GM19397 (cell line): ENCODE measurements at regions not wholly inside any gene's neighbourhood (a gene's known extent, or its start where the extent isn't known, plus 50 kb on each side); places are given as distances from the start of the nearest gene placed in this dataset.

Experiments used
- ATAC-seq: cut with Tn5 transposase; IDR thresholded peaks from one replicate; pipeline ENCODE4 v1.9.1; 2021; ENCODE audit warnings: mild to moderate bottlenecking, moderate library complexity; ENCODE audit not compliant: unreplicated experiment

GRCh38 chr4:156656896-156657295, 314.7 kb downstream of the PDGFC start:
- no peak for ATAC-seq

DNA sequence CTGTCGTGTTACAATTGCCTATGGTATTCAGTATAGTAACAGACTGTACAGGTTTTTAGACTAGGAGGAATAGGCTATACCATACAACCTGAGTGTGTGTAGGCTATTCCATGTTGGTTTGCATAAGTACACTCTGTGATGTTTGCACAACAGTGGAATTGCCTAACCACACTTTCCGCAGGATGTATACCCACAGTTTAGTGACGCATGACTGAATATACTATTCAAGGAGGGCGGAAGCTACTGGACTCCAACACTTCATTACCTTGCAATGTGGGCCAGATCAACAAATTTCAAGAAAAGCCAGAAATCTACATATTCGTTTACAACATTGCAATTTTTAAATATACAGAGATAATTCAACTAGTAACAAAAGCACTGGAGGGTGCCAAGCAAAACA, 317.2 kb downstream of the PDGFC start:
- no peak for ATAC-seq

DNA sequence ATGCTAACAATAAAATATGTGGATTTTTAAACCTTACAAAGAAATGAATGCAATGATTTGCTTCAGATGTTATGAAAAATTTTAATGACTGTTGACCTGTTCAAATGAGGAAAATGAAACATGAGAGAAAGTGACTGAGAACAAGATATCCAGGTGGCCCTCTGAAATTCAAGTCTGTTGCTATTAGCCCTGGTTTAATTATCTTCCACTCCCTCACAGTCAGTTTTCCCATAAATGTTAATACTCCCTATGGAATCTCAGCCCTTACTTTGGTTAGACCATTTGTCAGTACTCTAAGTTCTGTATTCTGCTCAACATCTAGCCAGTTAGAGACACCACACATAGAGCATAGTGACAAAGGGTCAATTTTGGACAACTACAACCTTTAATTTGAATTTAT, 327.8 kb downstream of the PDGFC start:
- no peak for ATAC-seq

DNA sequence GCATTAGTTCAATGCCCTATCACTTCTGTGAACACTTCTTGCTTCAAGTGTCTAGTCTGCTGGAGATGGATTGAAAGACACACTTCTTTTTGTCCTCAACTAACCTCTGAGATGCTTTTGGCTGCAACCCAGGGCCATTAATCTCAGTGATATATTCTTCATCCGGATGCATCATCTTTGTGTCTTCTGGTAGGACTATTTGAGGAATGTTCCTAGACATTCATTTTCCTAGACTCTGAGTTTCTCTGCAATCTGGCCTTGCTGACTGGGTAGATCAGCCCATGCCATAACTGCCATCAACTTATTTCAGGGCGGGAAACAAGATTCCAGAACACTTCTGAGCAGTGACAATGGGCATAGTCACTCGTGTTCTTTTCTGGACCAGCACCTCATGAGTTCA, 329.4 kb downstream of the PDGFC start:
- ATAC-seq, result no peak

GRCh38 chr4:156638925-156639605, 332.5 kb downstream of the PDGFC start:
- ATAC-seq, result no peak

- ATAC-seq, result no peak
Measured at GRCh38 chr4:156638334-156638733, 333.3 kb downstream of the PDGFC start.

DNA sequence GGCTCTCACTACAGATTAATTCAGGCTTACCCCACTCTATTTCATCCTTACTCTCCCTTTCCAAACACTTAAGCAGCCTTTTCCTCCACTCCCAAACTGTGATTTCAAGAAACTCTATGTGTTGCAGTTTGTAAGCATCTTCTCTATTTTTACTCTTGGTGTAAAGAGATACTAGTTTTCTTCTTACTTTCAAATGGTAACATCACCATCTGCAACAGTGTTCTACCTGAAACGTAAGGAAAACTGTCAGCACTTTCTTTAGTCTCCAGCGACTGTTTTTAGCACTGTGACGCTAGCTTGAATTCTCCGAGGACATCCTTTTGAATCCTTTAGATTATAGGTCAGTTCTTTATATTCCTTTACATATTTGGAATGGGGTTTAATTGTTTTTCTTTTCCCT, 335.2 kb downstream of the PDGFC start:
- ATAC-seq, result no peak

GRCh38 chr4:156635051-156635450, 336.5 kb downstream of the PDGFC start:
- ATAC-seq, result no peak

DNA sequence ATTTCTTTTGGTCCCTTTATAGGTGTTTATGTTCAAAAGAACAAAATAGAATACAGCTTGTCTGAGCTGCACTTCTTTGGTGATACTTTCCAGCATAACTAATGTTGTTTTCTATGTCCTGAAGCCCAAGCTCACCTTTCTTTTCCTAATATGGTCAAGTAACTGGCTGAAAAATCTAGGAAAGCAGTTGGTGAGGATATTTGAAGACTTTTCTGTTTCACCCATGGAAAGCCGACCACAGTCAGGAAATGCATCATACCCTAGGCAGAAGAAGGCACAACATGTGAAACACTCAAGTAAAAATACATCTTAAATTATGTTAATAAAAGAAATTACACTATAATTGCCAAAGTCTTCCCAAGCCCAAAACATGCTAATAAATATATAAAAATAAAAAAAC, 337.0 kb downstream of the PDGFC start:
- no peak for ATAC-seq

DNA sequence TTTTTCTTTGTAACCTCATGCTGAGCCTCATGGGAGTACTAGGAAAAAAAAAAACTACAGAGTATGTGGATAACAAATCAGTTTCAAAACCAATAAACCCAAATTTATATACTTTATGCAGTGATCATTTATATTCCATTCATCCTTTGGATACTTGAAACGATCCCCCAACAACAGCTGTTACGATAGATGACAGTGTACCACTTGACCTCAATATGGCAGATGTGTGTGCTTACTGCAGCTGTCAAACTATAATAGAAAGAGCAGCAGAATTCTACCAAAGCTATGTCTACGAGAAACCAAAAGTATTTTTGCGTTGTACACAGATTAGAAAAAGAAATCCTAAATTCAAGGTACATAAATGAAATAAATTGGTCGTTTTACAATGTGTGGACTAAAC, 337.8 kb downstream of the PDGFC start:
- ATAC-seq, result no peak

DNA sequence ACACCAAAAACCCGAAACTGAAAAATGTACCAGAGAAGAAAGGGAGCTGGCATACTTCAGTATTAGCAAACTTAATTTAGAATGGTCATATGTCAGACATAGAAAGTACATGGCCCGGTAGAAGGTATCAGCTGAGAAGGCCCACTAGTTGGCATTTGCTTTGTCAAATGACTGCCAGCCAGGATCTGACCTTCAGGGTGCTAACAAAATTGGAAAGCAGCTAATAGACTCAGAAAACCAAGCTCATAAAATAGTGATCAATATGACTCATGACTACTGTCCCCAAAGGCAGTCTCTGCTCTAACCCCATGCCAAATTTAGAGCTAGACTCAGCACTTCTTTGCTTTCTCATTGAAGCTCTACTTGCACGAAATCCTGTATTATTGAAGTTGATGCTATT, 342.7 kb downstream of the PDGFC start:
- ATAC-seq, result no peak

DNA sequence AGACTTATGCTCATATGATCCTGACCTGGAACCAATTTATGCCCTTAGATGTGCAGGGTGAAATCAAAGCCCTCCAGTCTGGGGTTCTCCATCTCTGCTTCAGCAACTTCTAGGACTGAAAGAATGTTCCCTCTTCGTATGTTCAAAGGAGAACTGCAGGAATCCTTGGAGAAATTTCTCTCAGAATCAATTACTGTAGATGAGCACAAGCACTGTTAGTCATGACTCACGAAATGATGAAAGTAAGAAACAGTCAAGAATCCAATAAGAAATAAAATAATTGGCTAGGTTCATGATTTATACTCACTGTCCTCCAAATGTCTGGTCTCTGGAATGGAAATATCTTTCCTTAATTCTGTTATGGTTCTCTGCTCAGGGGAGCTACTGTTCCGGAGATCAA, 348.2 kb downstream of the PDGFC start:
- ATAC-seq, result no peak

GRCh38 chr4:156620786-156621185, 350.8 kb downstream of the PDGFC start:
- ATAC-seq, result no peak

- no peak for ATAC-seq
Measured at GRCh38 chr4:156619154-156619934, 352.3 kb downstream of the PDGFC start.

GRCh38 chr4:156615066-156615531, 356.5 kb downstream of the PDGFC start:
- ATAC-seq, result no peak

GRCh38 chr4:156614536-156614935, 357.1 kb downstream of the PDGFC start:
- ATAC-seq, result no peak

DNA sequence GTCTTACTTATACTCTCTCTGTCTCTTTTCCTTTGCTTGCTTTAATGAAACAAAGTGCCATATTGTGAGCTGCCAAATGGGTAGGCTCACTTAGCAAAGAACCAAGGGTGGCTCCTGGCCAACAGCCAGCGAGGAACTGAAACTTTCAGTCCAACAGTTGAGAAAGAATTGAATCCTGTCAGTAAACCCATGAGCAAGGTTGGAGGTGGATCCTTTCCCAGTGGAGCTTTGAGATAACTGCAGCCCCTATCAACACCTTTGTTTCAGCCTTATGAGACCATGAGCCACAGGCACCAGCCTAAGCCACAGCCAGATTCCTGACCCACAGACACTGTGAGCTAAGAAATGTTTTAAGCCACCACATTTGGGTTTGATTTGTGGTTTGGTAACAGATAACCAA, 362.2 kb downstream of the PDGFC start:
- ATAC-seq, result no peak

GRCh38 chr4:156608651-156609050, 362.9 kb downstream of the PDGFC start:
- no peak for ATAC-seq

- no peak for ATAC-seq
Measured at GRCh38 chr4:156607478-156607857, 364.1 kb downstream of the PDGFC start.

DNA sequence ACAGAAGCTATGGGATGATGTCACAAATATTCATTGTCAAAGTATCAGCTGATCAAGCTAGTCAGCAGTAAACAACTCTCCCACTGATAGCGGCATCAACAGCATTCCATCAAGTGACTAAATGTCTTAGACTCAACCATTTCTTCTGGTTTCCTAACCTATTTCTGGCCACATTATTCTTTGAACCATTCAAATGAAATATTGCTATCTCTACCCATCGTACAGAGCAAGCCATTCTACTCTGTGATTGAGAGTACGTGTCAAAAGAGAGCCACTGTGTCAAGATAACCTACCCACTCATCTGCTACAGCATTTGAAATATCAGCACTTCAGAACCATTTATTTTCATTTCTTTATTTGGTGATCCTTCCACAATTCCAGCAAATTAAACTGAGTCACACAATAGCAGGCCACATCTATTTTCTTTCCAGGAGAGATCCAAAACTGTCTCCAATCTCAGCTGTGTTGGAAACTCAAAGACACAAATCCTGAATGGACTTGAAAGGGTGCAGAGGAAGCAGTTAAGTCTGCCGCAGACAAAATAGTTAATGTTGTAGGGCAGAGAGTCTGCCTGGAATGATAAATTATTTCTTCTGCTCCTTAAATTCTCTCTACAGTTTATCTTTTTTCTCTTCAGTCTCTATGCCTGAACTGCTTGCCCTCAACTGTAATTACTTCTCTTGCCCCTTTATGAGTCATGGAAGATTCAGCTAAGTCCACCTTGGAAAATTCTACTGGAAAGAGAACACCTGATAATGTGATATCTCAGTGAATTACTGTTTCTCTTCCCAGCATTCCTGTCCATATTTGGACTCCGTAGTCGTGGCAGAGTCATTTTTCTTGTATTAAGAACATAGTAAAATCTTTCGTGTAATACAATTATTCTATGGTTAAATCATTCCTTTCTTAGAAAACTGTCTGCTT, 364.8 kb downstream of the PDGFC start:
- ATAC-seq, result no peak

GRCh38 chr4:156598138-156598681, 373.4 kb downstream of the PDGFC start:
- no peak for ATAC-seq
